ENCODE measurements at regions not wholly inside any gene's neighbourhood (a gene's known extent, or its start where the extent isn't known, plus 50 kb on each side); places are given as distances from the start of the nearest gene placed in this dataset.

DNA sequence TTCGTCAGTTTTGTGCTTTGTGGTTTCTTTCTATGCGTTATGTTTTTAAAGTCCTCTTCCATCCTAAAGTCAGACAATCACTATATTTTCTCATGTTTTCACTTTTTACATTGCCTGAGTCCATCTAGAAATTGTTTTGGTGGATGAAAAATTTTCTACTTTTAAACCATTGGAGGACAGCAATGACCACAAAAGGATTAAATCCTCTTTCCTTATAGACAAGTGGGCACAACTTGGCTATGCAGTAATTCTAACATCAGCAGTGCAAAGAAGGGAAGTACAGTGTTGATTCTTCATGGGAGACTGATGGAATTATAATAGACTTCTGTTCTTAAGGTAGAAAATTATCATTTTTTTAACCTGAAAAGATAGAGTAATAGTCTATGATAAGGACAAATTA lies 75.5 kb downstream of the PALM2AKAP2 start:
- Histone ChIP-seq H3K9me3 (ENCODE audit: insufficient read depth, low read length) (no peaks in the 10 kb centered on the region), H3K27me3 (ENCODE audit: insufficient read depth, insufficient read length) (no peaks in the 10 kb centered on the region), H3K9ac (ENCODE audit: insufficient read length, low read depth) (no peak overlapping the region), H3K36me3 (ENCODE audit: insufficient read depth, insufficient read length, low read length) (peaks cover 5% of the 10 kb centered on the region), H3K4me3 (ENCODE audit: insufficient read length, low read depth) (no peak overlapping the region), H3K4me1 (ENCODE audit: insufficient read depth, insufficient read length) (no peaks in the 10 kb centered on the region)
- no peak for DNase-seq (ENCODE audit: low read depth, low spot score)
- TF ChIP-seq SUZ12 (IDR thresholded peaks at IDR 0.05; ENCODE audit: extremely low read depth, insufficient read depth, insufficient read length) (no peak), ZNF274 (IDR thresholded peaks at IDR 0.05; ENCODE audit: low read depth, low read length) (no peak), YY1 (IDR thresholded peaks at IDR 0.05; ENCODE audit: insufficient read depth, insufficient read length) (no peak)

DNA sequence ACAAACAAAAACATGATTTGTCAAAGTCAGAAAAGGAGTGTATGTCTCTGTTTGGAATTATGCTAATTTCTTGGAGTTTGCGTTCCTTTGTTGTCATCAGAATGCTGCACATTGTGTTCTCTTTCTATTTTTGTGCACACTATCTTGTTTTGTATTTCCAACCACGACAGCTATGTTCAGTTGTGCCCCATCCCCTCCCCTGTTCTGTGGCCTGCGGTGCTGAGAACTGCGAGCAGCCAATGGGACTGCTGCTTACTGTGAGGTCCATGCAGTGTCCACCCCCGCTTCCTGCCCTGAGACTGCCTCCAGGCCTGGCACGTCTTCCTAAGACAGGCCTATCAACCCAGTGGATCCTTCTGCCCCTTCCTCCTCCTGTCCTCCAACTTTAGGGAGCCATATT lies 76.8 kb downstream of the PALM2AKAP2 start:
- H3K9me3 ChIP-seq (ENCODE audit: insufficient read depth, low read length): no peaks in the 10 kb centered on the region
- no peaks in the 10 kb centered on the region for H3K4me1 ChIP-seq (ENCODE audit: insufficient read depth, insufficient read length)
- H3K4me3 ChIP-seq (ENCODE audit: insufficient read length, low read depth): no peak overlapping the region
- peaks cover under 1% of the 10 kb centered on the region for H3K36me3 ChIP-seq (ENCODE audit: insufficient read depth, insufficient read length, low read length)
- no peaks in the 10 kb centered on the region for H3K27me3 ChIP-seq (ENCODE audit: insufficient read depth, insufficient read length)
- TF ChIP-seq YY1 (IDR thresholded peaks at IDR 0.05; ENCODE audit: insufficient read depth, insufficient read length) (no peak), SUZ12 (IDR thresholded peaks at IDR 0.05; ENCODE audit: extremely low read depth, insufficient read depth, insufficient read length) (no peak), ZNF274 (IDR thresholded peaks at IDR 0.05; ENCODE audit: low read depth, low read length) (no peak)
- DNase-seq (ENCODE audit: low read depth, low spot score): no peak
- no peak overlapping the region for H3K9ac ChIP-seq (ENCODE audit: insufficient read length, low read depth)

DNA sequence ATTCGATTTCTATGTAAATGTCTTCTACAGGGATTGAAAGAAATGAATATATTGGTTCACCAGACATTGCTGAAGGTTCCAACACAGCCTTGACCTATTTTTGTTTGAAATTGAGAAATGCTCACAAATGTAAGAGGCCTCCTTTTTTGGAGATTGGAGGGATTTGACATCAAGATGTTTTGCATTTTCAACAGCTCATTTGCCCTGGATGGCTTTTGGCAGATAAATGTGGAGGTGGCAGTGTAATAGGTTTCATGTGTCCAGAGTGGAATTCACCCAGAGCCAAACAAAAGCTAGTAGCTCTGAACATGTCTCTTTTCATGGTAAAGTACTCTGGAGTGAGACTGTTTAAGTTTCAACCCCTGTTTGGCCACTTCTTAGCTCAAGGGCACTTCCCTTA lies 77.3 kb downstream of the PALM2AKAP2 start:
- Histone ChIP-seq H3K27me3 (ENCODE audit: insufficient read depth, insufficient read length) (no peaks in the 10 kb centered on the region), H3K36me3 (ENCODE audit: insufficient read depth, insufficient read length, low read length) (no peaks in the 10 kb centered on the region), H3K9me3 (ENCODE audit: insufficient read depth, low read length) (no peaks in the 10 kb centered on the region), H3K9ac (ENCODE audit: insufficient read length, low read depth) (no peak overlapping the region), H3K4me3 (ENCODE audit: insufficient read length, low read depth) (no peak overlapping the region), H3K4me1 (ENCODE audit: insufficient read depth, insufficient read length) (no peaks in the 10 kb centered on the region)
- DNase-seq (ENCODE audit: low read depth, low spot score): no peak
- no peak for TF ChIP-seq YY1 (IDR thresholded peaks at IDR 0.05; ENCODE audit: insufficient read depth, insufficient read length)
- TF ChIP-seq SUZ12 (IDR thresholded peaks at IDR 0.05; ENCODE audit: extremely low read depth, insufficient read depth, insufficient read length): no peak
- no peak for TF ChIP-seq ZNF274 (IDR thresholded peaks at IDR 0.05; ENCODE audit: low read depth, low read length)

DNA sequence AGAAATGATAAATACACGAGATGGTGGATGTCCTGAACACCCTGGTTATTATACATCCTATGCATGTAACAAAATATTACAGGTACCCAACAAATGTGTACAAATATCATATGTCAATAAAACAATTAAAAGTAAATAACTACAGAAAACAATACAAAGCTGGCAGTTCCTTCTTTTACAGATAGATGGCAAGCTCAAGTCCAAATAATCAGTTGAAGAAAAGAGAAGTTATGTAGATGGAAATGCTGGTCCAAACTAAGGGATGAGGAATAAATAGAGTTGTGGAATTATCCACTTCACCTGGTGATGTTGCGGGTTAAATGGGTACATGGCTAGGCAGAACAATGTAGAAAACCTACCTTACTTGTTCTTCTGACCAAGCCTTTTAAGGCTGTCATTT lies 79.4 kb downstream of the PALM2AKAP2 start:
- Histone ChIP-seq H3K4me3 (ENCODE audit: insufficient read length, low read depth) (no peak overlapping the region), H3K4me1 (ENCODE audit: insufficient read depth, insufficient read length) (no peaks in the 10 kb centered on the region), H3K36me3 (ENCODE audit: insufficient read depth, insufficient read length, low read length) (no peaks in the 10 kb centered on the region), H3K9ac (ENCODE audit: insufficient read length, low read depth) (no peak overlapping the region), H3K9me3 (ENCODE audit: insufficient read depth, low read length) (no peaks in the 10 kb centered on the region), H3K27me3 (ENCODE audit: insufficient read depth, insufficient read length) (no peaks in the 10 kb centered on the region)
- TF ChIP-seq ZNF274 (IDR thresholded peaks at IDR 0.05; ENCODE audit: low read depth, low read length): no peak
- TF ChIP-seq YY1 (IDR thresholded peaks at IDR 0.05; ENCODE audit: insufficient read depth, insufficient read length): no peak
- no peak for TF ChIP-seq SUZ12 (IDR thresholded peaks at IDR 0.05; ENCODE audit: extremely low read depth, insufficient read depth, insufficient read length)
- no peak for DNase-seq (ENCODE audit: low read depth, low spot score)

DNA sequence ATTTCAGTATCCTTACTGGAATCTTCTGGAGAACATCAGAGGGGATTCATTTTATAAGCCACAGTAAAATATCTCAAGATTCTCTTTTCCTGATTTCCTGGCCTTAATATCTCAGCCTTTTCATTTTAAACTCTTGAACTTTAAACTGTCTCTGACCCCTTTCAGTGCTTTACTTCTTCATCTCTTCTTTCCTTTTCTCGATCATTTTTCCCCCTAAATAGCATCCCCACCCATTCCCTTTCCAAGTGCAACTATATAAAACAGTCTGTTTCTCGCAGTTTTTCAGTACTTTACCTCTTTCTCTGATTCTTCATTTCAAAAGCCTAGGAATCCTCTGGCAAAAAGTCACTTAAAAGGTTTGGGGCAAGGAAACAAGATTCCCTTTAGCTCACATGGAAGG lies 80.5 kb downstream of the PALM2AKAP2 start:
- Histone ChIP-seq H3K27me3 (ENCODE audit: insufficient read depth, insufficient read length) (no peaks in the 10 kb centered on the region), H3K9me3 (ENCODE audit: insufficient read depth, low read length) (no peaks in the 10 kb centered on the region), H3K4me1 (ENCODE audit: insufficient read depth, insufficient read length) (no peaks in the 10 kb centered on the region), H3K9ac (ENCODE audit: insufficient read length, low read depth) (no peak overlapping the region), H3K4me3 (ENCODE audit: insufficient read length, low read depth) (no peak overlapping the region), H3K36me3 (ENCODE audit: insufficient read depth, insufficient read length, low read length) (peaks cover 3% of the 10 kb centered on the region)
- no peak for DNase-seq (ENCODE audit: low read depth, low spot score)
- TF ChIP-seq YY1 (IDR thresholded peaks at IDR 0.05; ENCODE audit: insufficient read depth, insufficient read length): no peak
- no peak for TF ChIP-seq SUZ12 (IDR thresholded peaks at IDR 0.05; ENCODE audit: extremely low read depth, insufficient read depth, insufficient read length)
- TF ChIP-seq ZNF274 (IDR thresholded peaks at IDR 0.05; ENCODE audit: low read depth, low read length): no peak

DNA sequence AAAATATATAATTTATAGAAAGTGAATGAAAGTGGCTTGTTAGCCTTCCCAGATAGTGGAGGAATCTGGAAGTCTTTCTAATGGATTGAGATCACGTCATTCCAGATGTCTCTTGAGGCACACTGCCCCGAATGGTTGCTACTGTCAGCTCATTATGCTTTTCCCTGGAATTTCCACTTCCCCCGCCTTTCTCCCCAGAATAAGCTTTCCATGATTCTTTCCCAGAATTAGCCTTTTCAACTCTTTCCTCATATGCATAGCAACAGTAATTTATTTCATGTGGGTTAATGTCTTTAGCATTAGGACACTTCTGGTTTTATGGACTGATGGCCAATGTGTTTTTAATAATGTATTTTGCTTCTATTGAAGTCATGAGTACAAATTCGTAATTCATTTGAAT lies 81.5 kb downstream of the PALM2AKAP2 start:
- Histone ChIP-seq H3K4me3 (ENCODE audit: insufficient read length, low read depth) (no peak overlapping the region), H3K9ac (ENCODE audit: insufficient read length, low read depth) (no peak overlapping the region), H3K9me3 (ENCODE audit: insufficient read depth, low read length) (no peaks in the 10 kb centered on the region), H3K4me1 (ENCODE audit: insufficient read depth, insufficient read length) (no peaks in the 10 kb centered on the region), H3K27me3 (ENCODE audit: insufficient read depth, insufficient read length) (no peaks in the 10 kb centered on the region), H3K36me3 (ENCODE audit: insufficient read depth, insufficient read length, low read length) (peaks cover 4% of the 10 kb centered on the region)
- DNase-seq (ENCODE audit: low read depth, low spot score): no peak
- TF ChIP-seq YY1 (IDR thresholded peaks at IDR 0.05; ENCODE audit: insufficient read depth, insufficient read length): no peak
- TF ChIP-seq SUZ12 (IDR thresholded peaks at IDR 0.05; ENCODE audit: extremely low read depth, insufficient read depth, insufficient read length): no peak
- TF ChIP-seq ZNF274 (IDR thresholded peaks at IDR 0.05; ENCODE audit: low read depth, low read length): no peak

DNA sequence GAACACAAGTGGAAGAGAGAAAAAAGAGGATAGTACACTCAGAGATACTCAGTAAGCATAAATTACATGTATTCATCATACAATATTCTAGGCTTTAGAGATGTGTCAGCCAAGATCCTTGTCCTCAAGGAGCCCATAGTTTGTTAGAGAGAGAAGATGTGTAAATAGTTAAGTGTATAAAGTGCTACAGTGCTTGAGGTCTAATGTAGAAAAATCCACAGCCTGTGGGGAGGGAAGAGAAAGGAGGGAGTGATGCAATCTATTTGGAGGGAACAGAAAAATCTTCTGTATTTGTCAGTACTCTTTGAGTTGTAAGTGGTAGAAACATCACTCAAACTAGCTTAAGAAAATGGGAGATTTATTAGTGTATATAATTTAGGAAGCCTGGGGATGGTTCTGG lies 81.9 kb downstream of the PALM2AKAP2 start:
- H3K9ac ChIP-seq (ENCODE audit: insufficient read length, low read depth): no peak overlapping the region
- no peaks in the 10 kb centered on the region for H3K27me3 ChIP-seq (ENCODE audit: insufficient read depth, insufficient read length)
- no peak for TF ChIP-seq ZNF274 (IDR thresholded peaks at IDR 0.05; ENCODE audit: low read depth, low read length)
- H3K9me3 ChIP-seq (ENCODE audit: insufficient read depth, low read length): no peaks in the 10 kb centered on the region
- no peaks in the 10 kb centered on the region for H3K4me1 ChIP-seq (ENCODE audit: insufficient read depth, insufficient read length)
- DNase-seq (ENCODE audit: low read depth, low spot score): no peak
- H3K4me3 ChIP-seq (ENCODE audit: insufficient read length, low read depth): no peak overlapping the region
- H3K36me3 ChIP-seq (ENCODE audit: insufficient read depth, insufficient read length, low read length): peaks cover 4% of the 10 kb centered on the region

DNA sequence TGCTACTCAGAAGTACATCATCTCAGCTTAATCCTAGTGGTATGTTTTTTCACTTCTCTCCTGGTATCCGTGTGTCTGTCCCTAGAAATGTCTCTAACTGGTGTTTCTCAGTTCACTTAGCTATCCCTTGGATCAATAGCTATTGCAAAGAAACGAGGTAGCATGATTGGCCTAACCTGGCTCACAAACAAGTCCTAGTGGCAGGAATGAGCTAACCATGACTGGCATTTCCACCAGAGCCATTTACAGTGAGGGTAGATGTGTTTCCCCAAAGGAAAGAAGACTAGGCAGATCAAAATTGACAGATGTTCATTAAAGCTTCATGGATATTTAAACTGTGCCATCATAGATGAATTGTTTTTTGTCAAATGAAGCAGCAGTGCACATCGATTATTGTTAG lies 82.5 kb downstream of the PALM2AKAP2 start:
- H3K27me3 ChIP-seq (ENCODE audit: insufficient read depth, insufficient read length): no peaks in the 10 kb centered on the region
- no peak overlapping the region for H3K9ac ChIP-seq (ENCODE audit: insufficient read length, low read depth)
- H3K9me3 ChIP-seq (ENCODE audit: insufficient read depth, low read length): no peaks in the 10 kb centered on the region

More for the DNA sequence above, 82.5 kb downstream of the PALM2AKAP2 start:
- Histone ChIP-seq H3K4me3 (ENCODE audit: insufficient read length, low read depth) (no peak overlapping the region), H3K4me1 (ENCODE audit: insufficient read depth, insufficient read length) (no peaks in the 10 kb centered on the region), H3K36me3 (ENCODE audit: insufficient read depth, insufficient read length, low read length) (peaks cover 4% of the 10 kb centered on the region)
- no peak for DNase-seq (ENCODE audit: low read depth, low spot score)
- TF ChIP-seq SUZ12 (IDR thresholded peaks at IDR 0.05; ENCODE audit: extremely low read depth, insufficient read depth, insufficient read length): no peak
- TF ChIP-seq ZNF274 (IDR thresholded peaks at IDR 0.05; ENCODE audit: low read depth, low read length): no peak
- TF ChIP-seq YY1 (IDR thresholded peaks at IDR 0.05; ENCODE audit: insufficient read depth, insufficient read length): no peak

Data from NT2/D1 (cell line).